IPS-11a (cell line): ENCODE measurements at regions not wholly inside any gene's neighbourhood (a gene's known extent, or its start where the extent isn't known, plus 50 kb on each side); places are given as distances from the start of the nearest gene placed in this dataset.

ENCODE experiments used
- H3K4me3 ChIP-seq: one replicate; pipeline ENCODE4 v1.5.1; 2013; ENCODE audit warnings: low read depth, low read length, control low read depth

DNA sequence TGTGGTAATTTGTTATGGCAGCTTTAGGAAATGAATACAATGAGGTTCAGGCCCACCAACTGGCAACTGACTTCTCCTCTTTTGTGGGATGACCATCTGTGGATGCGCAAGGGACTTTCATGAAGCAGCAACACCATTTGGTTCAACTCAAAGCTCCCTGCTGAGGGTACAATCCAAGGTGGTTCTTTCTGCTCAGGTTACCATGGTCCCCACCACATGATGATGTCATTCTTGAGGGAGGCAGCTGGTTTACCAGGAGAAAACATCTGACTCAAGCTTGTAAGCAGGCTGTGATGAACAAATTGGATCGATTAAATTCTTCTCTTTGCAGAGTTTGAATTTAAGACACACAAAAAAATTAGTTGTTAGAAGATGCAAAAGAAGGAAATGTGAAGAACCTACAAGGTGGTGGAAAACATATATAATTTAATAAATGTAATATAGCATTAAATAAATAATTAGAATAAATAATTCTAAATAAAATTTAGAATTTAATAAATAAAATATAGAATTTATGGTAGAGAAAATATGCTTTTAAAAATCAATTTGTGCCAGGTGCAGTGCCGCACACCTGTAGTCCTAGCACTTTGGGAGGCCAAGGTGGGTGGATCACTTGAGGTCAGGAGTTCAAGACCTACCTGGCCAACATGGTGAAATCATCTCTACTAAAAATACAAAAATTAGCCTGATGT is 67.6 kb upstream of the ANKFN1 start:
- no peak overlapping the region for H3K4me3 ChIP-seq

DNA sequence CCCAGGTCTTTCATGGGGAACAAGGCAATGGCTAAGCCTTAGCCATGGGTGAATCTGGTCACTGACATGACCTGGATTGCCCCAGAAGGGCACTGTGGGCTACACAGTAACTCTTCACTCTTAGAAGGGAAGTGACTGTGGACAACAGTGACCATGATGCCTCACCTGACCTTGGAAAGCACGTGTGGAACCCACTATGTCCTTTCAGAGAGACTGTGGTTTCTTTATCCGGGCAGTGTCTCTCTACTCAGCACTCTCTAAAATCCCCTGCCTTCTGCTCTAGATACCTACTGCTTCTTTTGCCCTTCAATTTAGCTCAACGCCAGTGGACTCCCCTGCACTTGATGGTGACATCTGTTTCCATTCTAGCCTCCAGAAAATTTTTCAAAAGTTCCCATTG is 66.1 kb upstream of the ANKFN1 start:
- no peak overlapping the region for H3K4me3 ChIP-seq

DNA sequence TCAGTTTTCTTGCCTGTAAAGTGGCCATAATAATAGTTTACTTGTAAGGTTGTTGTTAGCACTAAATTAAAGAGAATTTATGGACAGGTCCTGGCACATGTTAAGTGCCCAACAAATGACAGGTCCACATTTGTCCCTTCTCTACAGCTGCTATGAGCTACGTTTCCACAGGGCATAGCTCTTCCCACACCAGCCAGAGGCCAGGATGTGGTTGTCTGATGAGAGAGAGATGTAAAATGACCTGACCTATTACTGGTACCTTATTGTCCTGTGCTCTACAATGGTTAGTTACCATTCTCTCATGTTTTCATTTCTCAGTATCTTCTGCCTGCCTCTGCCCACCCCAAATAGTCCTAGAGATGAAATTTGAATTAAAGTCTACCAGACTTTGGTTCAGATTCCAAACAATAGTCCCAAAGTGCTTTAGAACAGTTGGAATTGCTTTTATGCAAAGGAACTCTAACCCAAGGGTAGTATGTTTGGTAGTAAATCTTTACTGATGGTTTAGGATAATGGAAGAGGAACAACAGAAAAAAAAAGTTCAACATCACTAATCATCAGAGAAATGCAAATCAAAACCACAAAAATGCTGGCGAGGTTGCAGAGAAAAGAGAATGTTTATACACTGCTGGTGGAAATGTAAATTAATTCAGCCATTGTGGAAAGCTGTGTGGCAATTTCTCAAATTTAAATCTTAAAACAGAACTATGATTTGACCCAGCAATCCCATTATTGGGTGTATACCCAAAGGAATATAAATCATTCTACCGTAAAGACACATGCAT is 57.1 kb upstream of the ANKFN1 start:
- H3K4me3 ChIP-seq: no peak overlapping the region

DNA sequence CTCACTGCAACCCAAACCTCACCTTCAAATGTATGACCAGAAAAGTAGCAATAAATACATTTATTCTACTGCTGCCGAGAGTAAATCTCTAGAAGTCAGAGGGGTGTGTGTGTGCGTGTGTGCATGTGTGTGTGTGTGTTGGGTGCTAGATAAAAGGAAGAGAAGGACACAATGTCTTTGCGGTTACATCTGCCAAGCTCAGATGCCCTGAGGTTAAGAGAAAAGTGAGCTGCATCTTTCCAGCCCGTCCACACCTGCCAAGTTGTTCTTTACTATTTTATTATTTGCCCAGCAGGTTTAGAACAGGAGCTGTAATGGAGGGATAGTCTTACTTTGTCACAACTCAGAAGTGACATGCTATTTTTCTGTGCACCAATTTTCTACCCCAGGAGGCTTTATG is 54.5 kb upstream of the ANKFN1 start:
- H3K4me3 ChIP-seq: no peak overlapping the region

DNA sequence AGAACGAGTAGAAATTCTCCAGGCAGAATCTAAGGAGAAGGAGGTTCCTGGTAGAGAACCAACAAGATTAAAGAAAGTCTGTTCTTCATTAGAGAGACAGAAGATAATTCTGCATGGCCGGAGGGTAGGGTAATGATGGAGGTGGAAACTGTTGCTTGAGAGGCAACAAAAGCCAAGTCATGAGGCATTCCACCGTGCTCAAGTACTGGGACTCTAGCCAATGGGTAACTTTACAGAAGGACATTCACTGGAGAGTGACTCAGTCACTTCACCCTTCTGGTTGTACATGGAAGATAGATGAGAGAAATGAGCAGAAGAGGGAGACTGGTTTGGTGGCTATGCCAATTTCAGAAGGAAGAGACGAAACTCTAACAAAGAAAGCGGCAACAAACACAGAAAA is 53.6 kb upstream of the ANKFN1 start:
- no peak overlapping the region for H3K4me3 ChIP-seq
